Astrocyte (in vitro differentiated cells and primary cell): ENCODE measurements at regions not wholly inside any gene's neighbourhood (a gene's known extent, or its start where the extent isn't known, plus 50 kb on each side); places are given as distances from the start of the nearest gene placed in this dataset.

Experiments used
- CTCF ChIP-seq: IDR thresholded peaks from 2 replicates; pipeline ENCODE4 v1.5.1; 2011; ENCODE audit warnings: low read depth, mild to moderate bottlenecking, inconsistent platforms, low read length, moderate library complexity; ENCODE audit not compliant: insufficient read depth
- EZH2 ChIP-seq: IDR thresholded peaks from 2 replicates; pipeline ENCODE4 v1.6.1; 2012; ENCODE audit warnings: mild to moderate bottlenecking, low read length, inconsistent platforms; ENCODE audit not compliant: insufficient read depth

- TF ChIP-seq CTCF (no peak), EZH2 (no peak)
Measured at GRCh38 chr12:45637242-45637641, 92.3 kb upstream of the ARID2 start.
